GM21786 (cell line): ENCODE measurements at regions not wholly inside any gene's neighbourhood (a gene's known extent, or its start where the extent isn't known, plus 50 kb on each side); places are given as distances from the start of the nearest gene placed in this dataset.
"Not testable (repeated sequence)": the region's sequence is repeated elsewhere in the genome, so short reads cannot be mapped to it uniquely, and the experiment has no call there.

ENCODE experiments used
- ATAC-seq: cut with Tn5 transposase; IDR thresholded peaks from one replicate; pipeline ENCODE4 v1.9.1; 2021; ENCODE audit not compliant: unreplicated experiment

DNA sequence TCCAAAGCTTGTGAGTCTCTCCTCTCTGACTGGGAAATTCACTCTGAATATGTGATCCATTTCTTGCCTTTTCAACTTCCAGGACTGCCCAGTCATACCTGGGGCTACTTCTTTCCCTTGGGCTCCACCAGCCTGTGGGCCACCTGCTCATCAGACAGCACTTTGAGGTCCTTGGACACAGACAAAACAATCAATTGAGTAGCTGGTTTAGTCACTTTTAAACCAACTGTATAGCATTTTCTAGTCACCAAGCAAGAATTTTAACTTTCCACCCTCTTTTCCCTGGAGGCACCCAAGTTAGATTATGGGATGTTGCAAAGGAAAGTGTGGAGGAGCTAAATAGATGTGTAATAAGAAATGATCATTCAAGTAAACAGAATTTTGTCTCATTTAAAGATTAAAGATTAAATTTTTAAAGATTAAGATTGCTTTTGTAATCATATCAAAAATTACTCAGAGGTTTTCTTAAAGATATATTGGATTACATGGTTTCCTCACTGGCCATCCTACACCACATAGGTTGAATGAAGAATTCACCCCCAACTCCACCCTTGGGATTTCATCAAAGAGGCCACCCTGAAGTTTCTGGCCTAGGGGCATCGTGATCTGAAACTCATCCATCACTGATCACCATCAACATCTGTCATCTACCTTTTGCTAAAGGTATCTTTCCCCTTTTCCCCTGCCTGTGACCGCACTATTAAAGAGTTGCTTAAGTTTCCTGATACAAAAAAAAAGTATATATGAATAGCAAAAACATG is 219.2 kb upstream of the NR5A2 start:
- ATAC-seq = no peak

DNA sequence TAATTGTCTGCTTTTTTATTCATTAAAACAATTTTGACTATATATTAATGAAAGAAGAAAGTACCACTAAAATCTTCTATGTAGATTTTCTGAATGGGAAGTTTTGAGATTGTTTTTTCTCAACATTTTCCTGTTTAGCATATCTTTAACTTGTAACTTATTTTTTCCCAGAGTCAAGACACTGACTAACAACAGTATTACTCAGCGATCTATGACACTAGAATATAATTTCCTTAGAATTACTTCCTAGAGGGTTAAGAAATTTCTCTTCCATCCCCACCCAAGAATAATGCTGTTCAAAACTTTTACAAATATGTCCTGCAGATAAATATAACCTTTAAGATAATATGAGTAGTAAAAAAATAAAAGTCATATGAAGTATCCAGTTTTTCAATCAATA is 218.2 kb upstream of the NR5A2 start:
- no peak for ATAC-seq

DNA sequence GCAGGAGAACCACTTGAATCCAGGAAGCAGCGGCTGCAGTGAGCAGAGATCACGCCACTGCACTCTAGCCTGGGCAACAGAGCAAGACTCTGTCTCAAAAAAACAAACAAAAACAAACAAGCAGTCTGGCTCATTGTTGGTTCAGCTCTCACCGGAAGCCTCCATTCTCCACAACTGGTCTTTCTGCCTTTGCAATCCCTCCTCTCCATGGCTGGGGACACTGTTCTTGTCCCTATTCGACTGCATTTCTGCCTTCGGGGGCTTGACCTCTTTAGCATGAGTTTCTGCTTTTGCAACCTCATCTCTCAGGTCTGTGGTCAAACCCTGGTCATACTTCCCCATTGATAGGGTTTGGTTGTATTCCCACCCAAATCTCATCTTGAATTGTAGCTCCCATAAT is 216.3 kb upstream of the NR5A2 start:
- ATAC-seq = no peak

DNA sequence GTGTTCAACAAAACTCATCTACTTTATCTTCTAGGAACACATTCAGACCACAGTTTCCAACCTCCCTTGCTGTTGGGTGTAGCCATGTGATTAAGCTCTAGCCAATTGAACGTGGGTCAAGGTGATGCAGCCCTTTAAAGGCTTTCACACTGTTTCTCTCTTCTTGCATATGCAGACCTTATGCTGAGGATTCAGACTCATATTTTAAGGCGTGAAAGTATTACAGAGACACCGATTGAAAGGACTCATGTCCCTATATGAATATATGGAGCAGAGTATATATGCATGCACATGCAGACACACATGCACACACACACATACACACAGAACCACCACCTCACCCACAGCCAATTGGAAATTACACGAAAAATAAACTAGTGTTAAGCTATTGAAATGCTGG is 214.3 kb upstream of the NR5A2 start:
- ATAC-seq = no peak

DNA sequence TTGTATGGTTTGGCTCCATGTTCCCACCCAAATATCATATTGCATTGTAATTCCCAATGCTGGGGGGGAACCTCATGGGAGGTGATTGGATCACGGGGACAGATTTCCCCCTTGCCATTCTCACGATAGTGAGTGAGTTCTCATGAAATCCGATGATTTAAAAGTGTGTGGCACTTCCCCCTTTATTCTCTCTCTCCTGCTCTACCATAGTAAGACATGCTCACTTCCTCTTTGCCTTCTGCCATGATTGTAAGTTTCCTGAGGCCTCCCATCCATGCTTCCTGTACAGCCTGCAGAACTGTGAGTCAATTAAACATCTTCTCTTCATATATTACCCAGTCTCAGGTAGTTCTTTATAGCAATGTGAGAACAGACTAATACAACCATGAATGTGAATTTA is 211.6 kb upstream of the NR5A2 start:
- no peak for ATAC-seq

DNA sequence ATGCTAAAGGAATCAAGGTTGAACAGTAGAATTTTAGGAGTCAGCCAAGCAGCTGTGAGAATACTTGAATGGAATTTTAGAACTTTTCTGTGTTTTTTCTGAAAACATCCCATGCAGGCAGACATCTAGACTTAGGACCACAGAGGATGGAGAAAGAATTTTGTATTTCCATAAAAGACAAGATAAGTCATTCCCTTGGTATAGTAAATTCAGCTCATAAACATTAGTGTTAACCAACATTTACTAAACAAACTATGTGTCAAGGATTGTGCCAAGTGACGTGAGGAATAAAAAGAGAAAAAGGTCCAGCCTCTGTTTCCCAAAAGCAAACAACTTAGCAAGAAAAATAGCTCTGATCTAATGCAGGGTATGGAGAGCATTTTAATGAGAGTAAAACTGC is 210.2 kb upstream of the NR5A2 start:
- ATAC-seq = no peak

DNA sequence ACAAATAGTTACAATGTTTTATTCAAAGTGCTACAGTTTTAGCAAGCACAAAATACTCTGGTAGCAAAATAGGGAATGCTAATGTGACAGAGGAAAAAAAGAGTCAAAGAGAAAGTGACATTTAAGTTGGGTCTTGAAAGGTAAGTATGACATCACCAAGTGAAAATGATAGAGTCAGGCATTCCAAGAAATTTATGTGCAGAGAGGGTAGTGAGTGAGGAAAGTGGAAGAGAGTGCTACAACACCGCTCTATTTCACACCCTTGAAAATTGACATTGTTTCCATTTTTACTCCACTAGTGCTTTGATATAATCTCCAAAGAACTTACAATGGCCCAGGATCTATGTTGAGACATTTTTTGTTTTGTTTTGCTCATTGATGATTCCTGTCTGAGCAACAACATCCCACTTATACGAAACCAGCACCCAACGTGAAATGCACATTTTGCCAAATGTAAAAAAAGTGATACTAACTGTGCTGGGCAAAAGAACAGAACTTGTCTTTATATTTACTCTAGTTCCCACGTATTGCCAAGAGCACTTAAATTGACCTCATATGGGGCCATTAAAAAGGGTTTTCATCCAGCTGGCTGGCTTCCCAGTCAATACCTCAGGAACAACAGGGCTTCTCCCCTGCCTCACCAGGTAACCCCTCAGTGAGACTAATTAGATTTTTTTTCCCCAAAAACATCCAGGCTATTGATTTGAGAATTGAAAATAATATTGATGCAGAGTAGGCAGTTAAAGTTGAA is 206.3 kb upstream of the NR5A2 start:
- ATAC-seq = no peak

DNA sequence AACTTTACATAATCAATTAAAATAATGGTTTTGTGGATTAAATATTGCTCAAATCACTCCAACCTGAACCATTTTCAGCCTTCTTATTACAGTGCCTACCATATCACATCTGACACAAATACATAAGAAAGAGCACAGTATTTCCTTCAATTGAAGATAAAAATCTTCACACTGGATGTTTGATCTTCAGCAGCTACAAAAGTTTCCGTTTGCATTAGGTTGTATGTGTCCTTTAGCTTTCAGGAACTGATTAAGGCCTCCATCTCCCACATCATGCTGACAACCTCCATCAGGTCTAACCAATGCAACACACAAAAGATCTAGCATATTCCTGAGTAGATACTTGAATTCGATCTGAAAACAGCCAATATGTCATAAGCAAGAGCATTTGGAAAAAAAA is 195.1 kb upstream of the NR5A2 start:
- ATAC-seq = no peak

DNA sequence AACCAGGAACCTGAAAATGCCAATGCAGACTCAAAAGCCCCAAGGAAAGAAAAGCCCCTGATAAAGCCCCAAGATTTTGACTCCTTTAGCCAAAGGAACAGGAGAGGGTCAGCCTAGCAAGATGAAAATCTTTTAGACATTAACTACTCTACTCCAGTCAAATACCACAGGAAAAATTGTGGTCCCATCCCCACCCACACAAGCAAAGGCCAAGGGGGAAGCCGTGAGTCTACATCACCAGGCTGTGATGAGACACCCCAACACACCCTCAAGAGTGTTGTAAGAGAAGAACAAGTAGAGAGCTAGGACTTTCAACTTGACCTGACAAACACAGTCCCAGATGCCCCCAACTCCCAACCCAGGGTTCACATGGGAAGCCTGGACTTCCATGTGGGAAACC is 192.8 kb upstream of the NR5A2 start:
- no peak for ATAC-seq

DNA sequence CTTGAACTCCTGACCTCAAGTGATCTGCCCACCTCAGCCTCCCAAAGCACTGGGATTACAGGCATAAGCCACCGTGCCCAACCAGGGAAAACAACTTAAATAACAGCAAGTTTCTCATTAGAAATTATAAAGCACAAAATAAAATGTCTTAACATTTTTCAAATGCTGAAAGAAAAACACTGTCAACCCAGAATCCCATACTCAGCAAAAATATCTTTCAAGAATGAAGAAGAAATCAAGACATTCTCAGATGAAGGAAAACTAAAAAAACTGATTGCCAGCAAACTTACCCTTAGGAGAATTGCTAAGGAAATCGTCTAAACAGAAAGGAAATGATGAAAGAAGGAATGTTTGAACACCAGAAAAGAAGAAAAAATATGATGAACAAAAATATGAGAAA is 191.1 kb upstream of the NR5A2 start:
- ATAC-seq = no peak

DNA sequence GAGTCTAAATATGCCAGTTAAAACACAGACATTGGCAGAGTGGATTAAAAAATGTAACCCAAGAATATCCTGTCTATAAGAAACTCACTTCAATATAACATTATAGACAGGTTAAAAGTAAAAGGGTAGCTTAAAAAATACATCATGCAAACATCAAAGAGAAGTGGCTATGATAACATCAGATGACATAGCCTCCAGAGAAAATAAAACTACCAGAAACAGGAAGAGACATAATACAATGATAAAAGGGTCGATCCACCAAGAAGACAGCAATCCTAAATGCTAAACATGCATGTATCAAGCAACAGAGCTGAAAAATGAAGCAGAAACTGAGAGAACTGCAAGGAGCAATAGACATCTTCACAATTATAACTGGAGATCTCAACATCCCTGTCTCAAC is 190.2 kb upstream of the NR5A2 start:
- ATAC-seq = no peak

DNA sequence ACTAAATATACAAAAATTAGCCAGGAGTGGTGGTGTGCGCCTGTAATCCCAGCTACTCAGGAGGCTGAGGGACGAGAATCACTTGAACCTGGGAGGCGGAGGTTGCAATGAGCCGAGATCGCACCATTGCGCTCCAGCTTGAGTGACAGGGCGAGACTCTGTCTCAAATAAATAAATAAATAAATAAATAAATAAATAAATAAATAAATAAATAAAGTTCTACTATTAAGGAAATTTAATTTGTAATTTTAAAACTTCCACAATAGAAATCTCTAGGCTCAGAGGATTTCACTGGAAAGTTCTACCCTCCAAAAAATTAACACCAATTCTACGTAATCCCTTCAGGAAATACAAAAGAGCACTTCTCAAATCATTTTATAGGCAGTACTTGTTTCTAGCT is 187.9 kb upstream of the NR5A2 start:
- not testable (repeated sequence) for ATAC-seq

DNA sequence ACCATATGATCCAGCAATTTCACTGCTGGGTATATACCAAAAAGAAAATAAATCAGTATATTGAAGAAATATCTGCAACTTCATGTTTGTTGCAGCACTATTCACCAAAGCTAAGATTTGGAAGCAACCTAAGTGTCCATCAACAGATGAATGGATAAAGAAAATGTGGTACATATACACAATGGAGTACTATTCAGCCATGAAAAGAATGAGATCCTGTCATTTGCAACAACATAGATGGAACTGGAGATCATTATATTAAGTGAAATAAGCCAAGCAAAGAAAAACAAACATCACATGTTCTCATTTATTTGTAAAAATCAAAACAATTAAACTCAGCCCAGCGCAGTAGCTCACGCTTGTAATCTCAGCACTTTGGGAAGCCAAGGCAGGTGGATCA is 184.4 kb upstream of the NR5A2 start:
- not testable (repeated sequence) for ATAC-seq

DNA sequence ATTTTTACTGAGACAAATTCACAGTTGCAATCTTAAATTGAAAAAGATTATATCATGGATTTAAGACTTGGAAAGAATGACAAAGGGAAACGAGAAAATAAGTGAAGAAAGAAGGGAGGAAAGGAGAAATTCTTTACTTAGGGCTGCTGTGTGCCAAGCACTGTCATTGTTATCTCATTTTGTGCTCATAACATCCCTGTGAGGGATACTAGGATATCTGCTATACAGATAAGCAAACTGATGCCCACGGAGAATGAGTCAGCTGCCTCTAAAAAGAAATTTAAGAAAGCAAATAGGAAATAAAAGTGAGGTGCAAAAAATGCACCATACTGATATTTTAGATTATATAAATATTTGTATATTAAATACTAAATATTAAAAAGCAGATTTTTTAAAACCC is 183.6 kb upstream of the NR5A2 start:
- ATAC-seq = no peak

DNA sequence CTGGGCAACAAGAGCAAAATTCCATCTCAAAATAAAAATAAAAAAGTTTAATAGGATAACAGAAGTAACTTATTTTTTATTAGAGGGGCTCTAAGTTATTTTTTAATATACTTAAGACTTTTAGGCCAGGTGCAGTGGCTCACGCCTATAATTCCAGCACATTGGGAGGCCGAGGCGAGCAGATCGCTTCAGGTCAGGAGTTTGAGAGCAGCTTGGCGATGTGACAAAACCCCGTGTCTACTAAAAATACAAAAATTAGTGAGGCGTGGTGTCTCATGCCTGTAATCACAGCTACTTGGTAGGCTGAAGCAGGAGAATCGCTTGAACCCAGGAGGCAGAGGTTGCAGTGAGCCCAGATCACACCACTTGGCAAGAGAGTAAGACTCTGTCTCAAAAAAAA is 180.5 kb upstream of the NR5A2 start:
- ATAC-seq = no peak

DNA sequence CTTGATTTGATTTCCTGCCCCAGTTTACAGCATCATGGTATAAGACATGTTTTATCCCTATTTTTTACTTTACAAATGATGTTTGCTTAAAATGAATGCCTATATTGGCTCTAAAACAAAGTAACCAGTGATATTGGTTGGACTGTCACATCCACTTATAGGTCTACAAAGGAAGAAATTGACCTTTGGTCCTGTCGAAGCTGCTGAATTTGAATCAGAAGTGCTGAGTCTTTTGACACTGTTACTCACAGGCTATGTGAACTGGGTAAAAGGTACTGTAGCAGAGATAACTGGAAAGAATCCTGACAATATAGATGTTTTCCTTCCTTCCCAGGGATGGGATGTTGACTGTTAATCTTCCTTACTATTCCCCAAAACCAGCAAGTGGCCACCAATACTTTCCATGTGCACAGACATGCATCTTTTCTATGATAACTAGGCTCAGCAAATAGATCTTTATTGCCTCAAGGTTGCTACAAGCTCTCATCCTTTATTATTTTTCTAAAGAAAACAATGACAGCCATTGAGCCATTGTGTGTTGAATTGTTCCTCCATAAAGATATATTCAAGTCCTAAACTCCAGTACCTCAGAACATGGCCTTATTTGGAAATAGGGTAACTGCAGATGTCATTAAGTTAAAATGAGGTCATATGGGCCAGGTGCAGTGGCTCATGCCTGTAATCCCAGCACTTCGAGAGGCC is 175.9 kb upstream of the NR5A2 start:
- no peak for ATAC-seq

DNA sequence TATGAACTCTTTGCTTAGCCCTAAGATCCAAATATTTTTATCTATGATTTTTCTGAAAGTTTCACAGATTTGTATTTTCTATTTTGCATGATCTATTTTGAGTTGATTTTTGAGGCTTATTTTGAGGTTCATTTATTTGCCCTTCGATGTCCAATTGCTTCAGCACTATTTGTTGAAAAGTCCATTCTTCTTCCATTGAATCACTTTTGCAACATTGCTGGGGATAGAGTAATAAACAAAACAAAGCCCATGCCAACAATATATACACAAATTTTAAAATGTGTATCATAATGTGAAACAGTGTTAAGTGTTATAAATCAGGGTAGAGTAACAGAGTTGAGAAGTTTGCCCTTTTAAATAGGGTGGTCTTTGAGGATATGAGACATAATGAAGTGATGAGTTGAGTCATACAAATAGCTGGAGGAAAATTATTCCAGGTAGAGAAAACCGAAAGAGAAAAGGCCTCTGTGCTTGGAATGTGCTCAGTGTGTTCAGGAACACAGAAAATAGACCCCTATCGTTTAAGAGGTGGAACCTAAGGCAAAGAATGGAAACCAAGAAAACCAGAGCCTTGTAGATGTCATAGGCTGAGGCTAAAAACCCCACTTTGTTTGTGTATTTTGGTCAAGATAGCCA is 172.7 kb upstream of the NR5A2 start:
- no peak for ATAC-seq

DNA sequence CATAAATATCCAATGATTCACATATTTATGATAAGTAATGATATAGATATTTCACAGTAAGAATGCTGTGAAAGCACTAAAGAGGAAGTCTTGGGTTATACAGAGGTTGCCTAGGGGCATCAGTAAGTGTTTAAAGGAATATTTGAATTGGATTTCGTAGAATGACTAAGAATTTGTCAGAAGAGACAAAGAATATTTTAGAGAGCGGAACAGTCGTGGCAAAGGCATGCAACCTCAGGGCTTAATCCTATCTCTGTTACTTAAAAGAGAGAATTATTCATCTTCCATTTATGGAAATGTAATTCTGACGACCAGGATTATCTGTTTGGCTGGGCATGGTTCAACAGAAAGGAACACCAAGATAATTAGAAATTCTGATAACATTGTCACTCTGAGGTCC is 171.9 kb upstream of the NR5A2 start:
- ATAC-seq = no peak

DNA sequence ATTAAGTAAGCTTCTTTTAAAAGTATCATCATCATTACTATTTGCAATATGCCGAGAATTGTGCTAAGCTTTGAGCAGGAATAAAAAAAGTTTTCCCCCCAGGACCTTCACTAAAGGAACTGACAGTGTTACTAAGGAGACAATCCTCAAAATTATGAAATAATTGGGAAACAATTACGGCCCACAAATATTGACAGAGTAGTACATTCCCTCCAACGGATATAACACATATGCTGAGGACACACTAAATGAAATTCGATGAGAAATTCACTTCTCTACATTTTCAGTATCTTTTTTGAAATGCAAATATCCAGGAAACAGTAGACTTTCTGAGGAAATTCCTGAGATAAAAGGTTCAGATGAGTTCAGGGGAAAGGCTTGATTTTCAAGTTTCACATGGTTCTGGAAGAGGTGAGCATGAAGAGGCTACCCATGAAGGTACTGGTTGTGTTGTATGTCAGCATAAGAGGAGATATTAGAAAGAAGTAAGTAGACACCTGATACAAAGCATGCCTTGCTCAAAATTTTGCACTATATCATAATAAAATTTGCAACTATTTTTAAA is 171.2 kb upstream of the NR5A2 start:
- ATAC-seq = no peak

DNA sequence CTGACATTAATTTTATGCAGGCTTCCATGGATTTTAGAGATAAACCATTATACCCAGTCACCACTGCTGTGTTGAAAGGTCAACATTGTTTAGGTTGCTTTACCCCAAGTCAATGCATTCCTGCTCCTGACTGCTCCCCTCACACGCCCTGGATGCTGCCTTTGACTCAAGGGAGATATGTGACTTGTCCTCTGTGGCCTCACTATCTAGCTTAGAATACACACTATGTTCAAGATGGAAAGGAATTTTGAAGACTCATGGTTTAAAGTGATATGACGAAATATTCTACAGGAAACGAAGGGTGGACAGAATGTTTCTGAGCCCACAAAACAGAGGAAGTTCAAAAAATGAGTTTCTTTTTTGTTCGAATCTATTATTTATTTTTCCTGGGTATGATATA is 170.4 kb upstream of the NR5A2 start:
- ATAC-seq = no peak

DNA sequence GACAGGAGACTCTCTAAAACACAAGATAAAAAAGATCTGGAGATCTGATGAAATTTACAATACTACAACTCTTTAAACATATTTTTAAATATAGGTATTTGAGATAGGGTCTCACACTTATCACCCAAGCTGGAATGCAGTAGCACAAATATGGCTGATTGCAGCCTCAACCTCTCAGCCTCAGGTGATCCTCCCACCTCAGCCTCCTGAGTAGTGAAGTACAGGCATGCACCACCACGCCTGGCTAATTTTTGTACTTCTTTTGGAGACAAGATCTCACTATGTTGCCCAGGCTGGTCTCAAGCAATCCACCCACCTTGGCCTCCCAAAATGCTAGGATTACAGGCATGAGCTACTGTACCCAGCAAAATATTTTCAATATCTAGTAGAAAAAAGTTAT is 170.0 kb upstream of the NR5A2 start:
- ATAC-seq = no peak
